GM06990 (cell line): ENCODE measurements at regions not wholly inside any gene's neighbourhood (a gene's known extent, or its start where the extent isn't known, plus 50 kb on each side); places are given as distances from the start of the nearest gene placed in this dataset.

Source experiments
- DNase-seq: peaks from one replicate; pipeline ENCODE4 v3.0.0-alpha.2; 2011; ENCODE audit not compliant: insufficient read length; ENCODE audit errors: extremely low read depth
- H3K27me3 ChIP-seq: replicated peaks from 2 replicates; pipeline ENCODE4 v1.6.0; 2011; ENCODE audit warnings: low read length; ENCODE audit not compliant: control insufficient read depth, insufficient read depth
- H3K36me3 ChIP-seq: 2 replicates; pipeline ENCODE4 v1.5.1; 2011; ENCODE audit warnings: low read length; ENCODE audit not compliant: control insufficient read depth, insufficient read depth
- H3K4me3 ChIP-seq: replicated peaks from 2 replicates; pipeline ENCODE4 v1.5.1; 2011; ENCODE audit warnings: low read depth, mild to moderate bottlenecking, control low read depth, low read length
- CTCF ChIP-seq: IDR thresholded peaks from 2 replicates; pipeline ENCODE4 v1.5.1; 2011; ENCODE audit warnings: low read length, control low read depth, mild to moderate bottlenecking, inconsistent platforms; ENCODE audit not compliant: insufficient read depth, poor library complexity, severe bottlenecking

- Histone ChIP-seq H3K36me3 (no peaks in the 10 kb centered on the region), H3K4me3 (no peak overlapping the region), H3K27me3 (no peaks in the 10 kb centered on the region)
- no peak for DNase-seq
- TF ChIP-seq CTCF = no peak
Observed at GRCh38 chr20:60903325-60903971, 348.6 kb upstream of the CDH4 start.

GRCh38 chr20:60904730-60905129, 347.3 kb upstream of the CDH4 start:
- Histone ChIP-seq H3K4me3 (no peak overlapping the region), H3K36me3 (no peaks in the 10 kb centered on the region), H3K27me3 (no peaks in the 10 kb centered on the region)
- TF ChIP-seq CTCF = no peak
- DNase-seq = no peak

- no peak for TF ChIP-seq CTCF
- Histone ChIP-seq H3K27me3 (no peaks in the 10 kb centered on the region), H3K36me3 (no peaks in the 10 kb centered on the region), H3K4me3 (no peak overlapping the region)
- DNase-seq = no peak
Observed at GRCh38 chr20:60905919-60906318, 346.1 kb upstream of the CDH4 start.

GRCh38 chr20:60906555-60906954, 345.5 kb upstream of the CDH4 start:
- Histone ChIP-seq H3K27me3 (no peaks in the 10 kb centered on the region), H3K4me3 (no peak overlapping the region), H3K36me3 (no peaks in the 10 kb centered on the region)
- no peak for TF ChIP-seq CTCF
- DNase-seq = no peak

GRCh38 chr20:60913298-60913697, 338.8 kb upstream of the CDH4 start:
- no peak for DNase-seq
- Histone ChIP-seq H3K27me3 (no peaks in the 10 kb centered on the region), H3K4me3 (no peak overlapping the region), H3K36me3 (no peaks in the 10 kb centered on the region)
- no peak for TF ChIP-seq CTCF

- Histone ChIP-seq H3K4me3 (no peak overlapping the region), H3K36me3 (no peaks in the 10 kb centered on the region), H3K27me3 (no peaks in the 10 kb centered on the region)
- TF ChIP-seq CTCF = no peak
- no peak for DNase-seq
Observed at GRCh38 chr20:60921022-60921622, 330.9 kb upstream of the CDH4 start.
